ENCODE measurements at regions not wholly inside any gene's neighbourhood (a gene's known extent, or its start where the extent isn't known, plus 50 kb on each side); places are given as distances from the start of the nearest gene placed in this dataset.
"Not testable (repeated sequence)": the region's sequence is repeated elsewhere in the genome, so short reads cannot be mapped to it uniquely, and the experiment has no call there.

DNA sequence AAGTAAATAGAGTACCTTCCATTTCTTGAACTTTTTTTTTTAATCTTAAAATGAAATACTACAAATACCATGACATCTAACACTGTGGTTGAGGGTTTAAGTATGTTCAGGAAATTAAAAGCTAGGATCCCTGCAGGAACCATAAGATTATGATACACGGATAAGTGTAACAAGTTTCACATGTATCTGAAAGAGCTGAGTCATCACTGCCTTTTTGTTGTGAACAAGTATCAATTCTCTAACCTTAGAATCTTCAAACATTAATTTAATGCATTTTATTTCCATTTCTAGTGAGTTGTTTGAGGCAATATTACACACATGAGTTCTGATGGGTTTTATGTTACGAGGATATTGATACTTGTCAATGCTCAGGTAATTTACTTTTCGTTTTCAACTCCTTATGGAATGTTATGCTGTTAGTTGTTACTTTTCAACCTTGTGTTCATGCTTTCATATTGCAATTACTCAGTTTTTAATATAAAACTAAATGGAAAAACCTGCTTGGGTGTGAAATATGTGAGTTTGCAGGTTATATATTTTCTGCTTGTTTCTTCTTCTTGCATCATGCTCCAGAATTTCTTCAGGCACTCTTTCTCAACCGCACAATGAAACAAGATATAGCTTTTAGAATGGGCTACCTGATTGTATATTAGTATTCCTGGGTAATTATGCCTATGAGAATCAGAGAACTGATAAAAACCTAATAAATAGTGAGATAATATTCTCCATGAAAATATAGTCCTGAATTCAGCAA lies 361.3 kb upstream of the MTNR1B start:
- DNase-seq (ENCODE audit: low read depth) = no peak

DNA sequence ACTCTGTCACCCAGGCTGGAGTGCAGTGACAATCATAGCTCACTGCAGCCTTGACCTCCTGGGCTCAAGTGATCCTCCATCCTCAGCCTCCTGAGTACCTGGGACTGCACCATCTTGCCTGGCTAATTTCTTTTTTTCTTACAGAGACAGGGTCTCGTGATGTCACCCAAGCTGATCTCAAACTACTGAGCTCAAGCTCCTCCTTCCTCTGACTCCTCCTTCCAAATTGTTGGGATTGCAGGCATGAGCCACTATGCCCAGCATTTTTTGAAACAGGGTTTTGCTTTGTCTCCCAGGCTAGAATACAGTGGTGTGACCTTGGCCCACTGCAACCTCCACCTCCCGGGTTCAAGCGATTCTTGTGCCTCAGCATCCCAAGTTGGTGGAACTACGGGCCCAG lies 358.3 kb upstream of the MTNR1B start:
- DNase-seq (ENCODE audit: low read depth) = no peak

DNA sequence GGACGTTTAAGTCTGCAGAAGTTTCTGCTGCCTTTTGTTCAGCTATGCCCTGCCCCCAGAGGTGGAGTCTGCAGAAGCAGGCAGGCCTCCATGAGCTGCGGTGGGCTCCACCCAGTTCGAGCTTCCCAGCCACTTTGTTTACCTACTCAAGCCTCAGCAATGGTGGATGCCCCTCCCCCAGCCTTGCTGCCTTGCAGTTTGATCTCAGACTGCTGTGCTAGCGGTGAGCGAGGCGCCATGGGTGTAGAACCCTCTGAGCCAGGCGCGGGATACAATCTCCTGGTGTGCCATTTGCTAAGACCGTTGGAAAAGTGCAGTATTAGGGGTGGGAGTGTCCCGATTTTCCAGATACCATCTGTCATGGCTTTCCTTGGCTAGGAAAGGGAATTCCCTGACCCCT lies 351.4 kb upstream of the MTNR1B start:
- DNase-seq (ENCODE audit: low read depth) = not testable (repeated sequence)

DNA sequence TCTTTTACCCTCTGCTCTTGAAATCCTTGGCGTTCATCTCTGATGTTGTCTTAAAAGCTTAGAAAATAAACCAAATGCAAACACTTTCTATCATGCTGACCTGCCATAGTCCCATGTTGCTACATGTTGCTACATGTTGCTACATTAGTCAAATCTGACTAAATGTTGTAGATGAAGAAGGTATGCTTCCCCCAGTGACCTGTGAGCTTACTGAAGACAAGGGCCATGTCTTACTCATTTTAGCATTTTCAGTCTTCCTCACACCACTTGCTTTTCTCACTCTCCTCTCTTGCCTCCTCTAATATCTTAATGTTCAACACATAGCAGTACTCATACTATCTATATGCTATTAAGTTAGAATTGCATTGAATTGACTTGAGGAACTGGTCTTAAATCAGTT lies 346.4 kb upstream of the MTNR1B start:
- no peak for DNase-seq (ENCODE audit: low read depth)

DNA sequence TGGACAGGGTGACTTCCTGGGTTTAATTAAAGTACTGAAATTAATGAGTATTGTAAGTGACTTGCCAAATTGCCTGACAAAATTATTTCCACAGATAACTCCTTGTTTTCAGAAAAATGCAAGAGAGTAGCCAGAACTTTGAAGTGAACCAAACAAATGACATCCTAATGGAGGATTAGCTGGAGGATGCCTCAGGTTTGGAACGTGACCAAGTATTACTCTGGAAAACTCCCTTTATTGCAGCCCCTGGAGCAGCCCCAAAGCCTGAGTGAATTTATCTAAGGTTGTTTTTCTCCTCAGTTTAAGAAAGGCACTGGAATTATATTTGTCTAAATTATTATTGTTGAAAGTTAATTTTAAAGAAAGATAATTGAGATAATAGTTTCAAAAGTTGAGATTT lies 343.6 kb upstream of the MTNR1B start:
- no peak for DNase-seq (ENCODE audit: low read depth)

DNA sequence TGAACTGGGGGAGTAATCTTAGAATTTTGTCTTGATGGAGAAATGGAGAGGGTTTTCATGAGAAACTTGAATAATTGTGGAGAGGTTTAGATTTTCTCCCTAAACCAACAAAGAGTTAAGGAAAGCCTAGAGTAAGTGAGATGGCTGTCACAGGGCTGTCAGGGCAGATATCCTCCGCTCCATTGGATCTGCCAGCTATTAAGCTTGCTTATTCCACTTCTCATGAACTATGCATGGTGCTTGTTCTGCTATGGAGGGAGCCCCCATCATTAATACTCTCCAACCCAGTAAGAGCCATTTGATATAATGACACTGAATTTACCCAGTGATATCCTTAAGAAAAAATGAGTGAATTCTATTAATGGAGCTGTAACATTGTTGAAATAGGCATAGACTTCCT lies 342.8 kb upstream of the MTNR1B start:
- DNase-seq (ENCODE audit: low read depth) = no peak

DNA sequence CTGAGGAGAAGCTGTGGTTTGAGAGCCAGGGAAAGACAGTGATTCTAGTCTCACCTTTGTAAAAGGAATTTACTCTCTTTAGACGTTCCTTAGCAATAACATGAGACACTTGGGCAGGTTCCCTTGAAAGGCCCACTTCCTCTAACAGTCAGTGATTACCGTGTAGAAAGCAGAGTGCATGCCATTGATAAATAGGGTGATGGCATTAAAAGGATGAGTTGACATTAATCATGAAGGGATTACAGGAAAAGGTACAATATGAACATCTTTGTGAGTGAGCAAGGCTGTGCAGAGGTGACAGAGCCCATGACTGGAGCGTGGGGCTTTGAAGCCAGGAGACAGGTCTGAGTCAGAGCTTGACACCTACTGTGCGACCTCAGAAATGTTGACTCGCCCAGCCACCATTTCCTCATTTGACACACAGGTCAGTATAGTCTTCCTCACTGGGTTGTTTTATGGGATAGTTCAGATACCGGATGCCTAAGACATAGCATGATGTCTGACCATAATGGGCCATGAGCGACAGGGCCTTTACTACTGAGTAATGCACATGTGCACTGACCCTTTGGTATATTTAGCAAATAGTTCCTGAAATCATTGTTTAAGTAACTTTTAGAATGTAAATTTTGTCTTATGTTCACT lies 341.7 kb upstream of the MTNR1B start:
- no peak for DNase-seq (ENCODE audit: low read depth)

DNA sequence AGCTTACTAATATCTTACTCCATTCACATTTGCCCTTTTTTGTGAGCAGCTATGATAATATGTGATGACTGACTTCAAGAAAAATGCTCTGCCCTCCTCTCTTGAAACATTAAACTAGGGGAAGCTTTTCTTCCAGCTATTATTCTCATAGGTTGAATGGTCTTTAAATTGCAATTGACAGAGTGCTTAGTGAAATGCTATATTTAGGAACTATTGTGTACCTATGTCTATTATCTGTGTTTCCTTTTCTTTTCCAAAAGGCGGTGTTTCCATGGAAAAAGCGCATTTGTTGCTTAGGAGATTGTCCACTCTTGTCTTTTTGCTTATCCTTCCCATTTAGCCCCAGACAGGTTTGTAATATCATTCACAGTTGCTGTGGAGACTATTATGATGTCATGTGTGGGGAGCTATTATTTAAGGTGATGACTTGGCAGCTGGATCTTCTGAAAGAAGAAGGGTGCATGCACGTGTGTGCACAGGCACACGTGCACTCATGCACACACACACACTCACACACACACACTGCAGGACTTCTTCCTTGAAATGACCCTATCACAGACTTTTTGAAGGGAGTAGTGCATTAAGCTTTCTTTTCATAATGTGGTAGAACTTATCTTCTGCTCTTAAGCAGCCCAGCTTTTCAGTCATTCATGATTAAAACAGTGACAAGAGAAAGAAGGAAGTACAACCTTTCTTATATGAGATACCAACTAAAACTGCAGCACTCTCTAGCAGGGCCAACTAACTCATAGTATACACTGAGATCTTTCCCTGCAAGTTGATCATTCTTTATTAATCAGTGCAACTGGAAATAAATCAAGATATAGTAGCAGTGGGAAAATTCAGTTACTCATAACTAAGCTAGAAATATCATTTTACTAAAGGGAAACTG lies 340.8 kb upstream of the MTNR1B start:
- no peak for DNase-seq (ENCODE audit: low read depth)

DNA sequence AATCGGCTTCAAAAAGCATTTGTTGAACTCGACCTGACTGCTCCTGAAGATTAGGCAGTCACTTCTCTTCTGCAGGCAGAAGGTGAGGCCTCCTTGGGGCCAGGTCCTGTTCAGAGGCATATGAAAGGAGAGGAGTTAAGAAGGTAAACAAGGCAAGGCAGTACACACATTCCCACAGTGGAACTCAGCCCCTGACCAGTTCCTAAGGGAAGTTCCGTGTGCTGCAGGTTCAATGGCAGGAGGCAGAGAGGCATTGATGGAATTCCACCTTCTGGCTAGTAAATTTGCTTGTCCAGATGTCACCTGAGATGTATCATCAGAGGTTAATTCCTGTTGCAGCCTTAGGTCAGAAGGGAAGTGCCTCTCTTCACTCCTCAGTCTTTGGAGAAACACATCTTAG lies 337.0 kb upstream of the MTNR1B start:
- no peak for DNase-seq (ENCODE audit: low read depth)

DNA sequence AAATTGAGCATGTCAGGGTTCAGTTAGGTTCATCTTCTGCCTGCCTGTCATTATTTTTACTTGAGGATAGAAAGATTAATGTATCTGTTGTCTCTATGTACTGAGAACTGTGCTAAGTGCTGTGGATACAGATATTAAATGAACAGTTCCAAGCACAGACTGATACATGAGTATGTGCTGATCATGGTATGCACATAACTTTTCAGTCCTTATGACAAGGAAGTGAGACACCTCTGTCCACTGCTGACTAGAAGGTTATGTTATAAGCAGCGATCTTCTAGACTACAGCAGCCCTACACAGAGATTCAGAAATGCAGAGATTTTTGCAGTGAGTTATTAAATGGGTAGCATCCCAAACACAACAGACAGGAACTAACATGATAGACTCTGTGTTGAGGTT lies 335.6 kb upstream of the MTNR1B start:
- no peak for DNase-seq (ENCODE audit: low read depth)

DNA sequence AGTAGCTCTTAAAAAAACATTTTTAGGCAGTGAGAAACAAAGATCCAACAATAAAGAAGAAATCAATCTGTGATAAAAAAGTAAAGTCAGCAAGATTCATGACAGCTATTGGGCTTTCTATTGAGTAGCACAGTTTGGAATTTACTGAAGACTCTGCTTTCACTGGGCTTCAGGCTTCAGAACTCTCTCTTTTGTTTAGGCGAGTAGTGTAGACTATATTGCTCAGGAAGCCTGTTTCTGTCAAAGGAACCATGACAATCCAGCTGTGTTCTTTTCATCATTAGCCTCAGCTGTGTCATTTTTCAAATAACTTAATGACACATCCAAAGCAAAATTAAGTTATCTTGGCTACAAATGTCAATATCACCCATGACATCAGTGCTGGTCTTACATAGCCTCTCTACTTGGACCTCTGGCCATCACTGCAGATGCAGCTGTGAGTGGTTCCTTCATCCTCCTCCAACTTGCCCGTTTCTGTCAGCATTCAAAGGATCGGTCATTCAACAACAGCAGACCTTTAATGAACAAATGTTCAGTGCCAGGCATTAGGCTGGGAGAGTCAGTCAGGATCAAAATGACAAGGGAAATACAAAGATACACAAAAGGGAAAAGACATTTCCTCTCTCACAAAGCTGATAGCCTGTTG lies 332.8 kb upstream of the MTNR1B start:
- DNase-seq (ENCODE audit: low read depth) = no peak

DNA sequence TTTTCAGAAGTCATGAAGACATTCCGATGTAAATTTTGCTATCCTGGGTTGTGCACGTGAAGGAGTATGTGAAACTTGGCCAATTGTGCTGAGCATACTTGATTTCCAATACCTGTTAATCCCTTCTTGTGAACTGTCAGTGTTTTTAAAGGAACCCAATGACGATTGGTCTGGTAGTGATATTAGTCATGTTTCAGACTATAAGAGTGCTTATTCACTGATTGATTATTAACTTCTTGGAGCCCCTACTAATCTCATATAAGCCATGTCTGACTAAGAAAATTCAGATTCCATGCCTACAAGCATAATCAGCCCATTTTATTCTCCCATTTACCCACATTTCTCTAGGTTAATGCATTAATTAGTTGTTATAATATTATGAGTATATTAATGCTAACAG lies 330.8 kb upstream of the MTNR1B start:
- DNase-seq (ENCODE audit: low read depth) = no peak

DNA sequence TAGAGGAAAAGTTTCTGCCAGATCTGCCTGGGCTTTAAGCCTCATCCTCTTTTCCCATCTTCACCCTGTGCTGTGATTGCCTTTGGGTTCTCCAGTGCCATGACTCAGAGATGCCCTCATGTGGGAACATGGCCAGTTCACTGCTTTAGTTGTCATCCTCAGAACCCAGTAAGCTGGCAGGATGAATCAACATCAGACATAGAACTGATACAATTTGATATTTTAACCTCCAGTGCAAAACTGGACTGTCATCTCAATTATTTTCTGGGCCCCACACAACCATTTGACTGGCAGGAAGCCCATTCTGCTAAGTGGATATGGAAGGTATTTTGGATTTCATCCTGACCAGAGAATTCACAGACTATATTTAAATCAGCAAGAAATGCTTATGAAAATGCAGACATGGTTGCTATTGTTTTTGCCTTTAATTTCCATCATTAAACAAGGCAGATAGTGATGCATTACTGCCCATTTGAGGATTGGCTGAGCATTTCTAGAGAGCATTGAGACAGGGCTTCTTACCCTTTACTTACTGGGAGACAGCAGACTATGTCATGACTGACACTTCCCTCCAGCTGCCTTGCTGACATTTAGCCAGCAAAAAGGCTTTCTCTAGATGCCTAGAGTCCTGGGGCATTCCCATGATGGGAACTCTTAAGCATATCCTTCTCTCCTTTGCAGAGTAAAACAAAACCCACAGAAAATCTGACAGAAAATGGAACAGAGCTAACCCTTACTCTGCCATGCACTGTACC lies 327.1 kb upstream of the MTNR1B start:
- no peak for DNase-seq (ENCODE audit: low read depth)

DNA sequence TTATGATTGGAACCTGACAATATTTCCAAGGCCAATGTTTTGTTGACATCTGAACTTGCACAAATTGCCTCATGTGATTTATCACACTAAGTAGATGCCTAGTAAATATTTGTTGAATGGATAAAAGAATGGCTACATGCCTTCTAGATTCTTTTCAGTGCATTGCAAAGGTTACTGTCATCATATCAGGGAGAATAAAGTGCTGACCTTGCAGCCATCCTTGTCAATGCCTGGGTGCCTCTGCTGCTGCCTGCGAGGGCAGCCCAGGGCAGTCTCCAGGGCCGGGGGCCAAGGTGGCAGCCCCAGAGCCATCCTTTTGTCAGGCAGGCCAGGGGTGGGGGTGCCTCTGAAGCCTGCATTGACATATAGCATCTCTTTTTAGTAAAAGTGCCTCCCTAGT lies 325.6 kb upstream of the MTNR1B start:
- no peak for DNase-seq (ENCODE audit: low read depth)

DNA sequence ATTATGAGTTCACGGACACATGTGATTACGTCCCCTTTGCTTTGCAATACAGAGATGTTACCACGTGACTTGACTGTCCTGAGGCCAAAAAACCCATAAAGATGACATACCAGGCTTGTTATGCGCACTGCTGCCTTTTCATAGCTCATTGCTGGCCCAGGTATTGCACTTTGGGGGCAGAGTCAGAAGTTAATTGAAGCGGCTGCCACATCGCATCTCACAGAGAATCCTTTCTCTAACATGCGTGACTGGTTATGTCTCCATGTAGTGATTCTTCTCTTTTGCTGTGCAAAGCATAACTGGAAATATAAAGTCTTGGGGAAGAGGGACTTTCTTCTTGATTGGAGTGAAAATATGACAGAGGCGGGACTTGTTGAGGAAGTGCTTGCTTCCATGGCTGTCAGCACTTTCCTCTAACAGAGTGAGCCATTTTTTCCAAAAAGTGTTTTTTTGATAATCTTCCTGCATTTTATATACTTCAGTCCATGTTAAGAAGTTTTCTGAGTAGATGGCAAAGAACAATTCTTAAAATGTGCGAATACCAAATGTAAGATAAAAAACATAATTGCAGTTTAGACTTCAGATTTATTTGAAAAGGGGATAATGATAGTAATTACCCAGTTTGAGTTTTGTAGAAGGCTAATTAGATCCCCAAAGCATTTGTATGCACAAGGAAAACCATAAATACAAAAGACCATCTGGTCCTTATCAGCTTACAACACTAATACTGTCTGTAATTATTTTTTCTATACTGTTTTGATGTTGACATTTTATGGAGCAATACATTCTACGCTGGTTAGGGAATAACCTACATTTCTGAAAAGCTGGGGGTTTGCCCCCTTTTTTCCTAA lies 324.6 kb upstream of the MTNR1B start:
- no peak for DNase-seq (ENCODE audit: low read depth)

DNA sequence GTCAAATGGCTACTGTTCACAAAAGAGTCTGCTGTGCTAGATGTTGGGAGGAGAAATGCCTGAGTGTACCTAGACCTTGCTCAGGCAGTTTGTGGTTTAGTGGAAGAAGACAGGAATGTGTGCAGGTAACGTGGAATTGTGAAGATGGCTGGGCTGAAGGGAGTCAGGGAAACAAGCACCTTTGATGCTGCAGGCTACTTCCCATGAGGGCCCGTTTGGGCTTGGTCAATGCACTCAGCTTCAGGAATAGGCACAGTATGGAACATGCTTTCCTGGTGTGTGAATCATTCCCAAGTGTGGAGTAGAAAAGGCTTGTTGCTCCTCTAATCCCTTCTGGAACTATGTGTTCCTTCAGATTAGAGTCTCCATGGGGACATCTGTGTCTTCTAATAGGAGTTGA lies 318.3 kb upstream of the MTNR1B start:
- DNase-seq (ENCODE audit: low read depth) = no peak

DNA sequence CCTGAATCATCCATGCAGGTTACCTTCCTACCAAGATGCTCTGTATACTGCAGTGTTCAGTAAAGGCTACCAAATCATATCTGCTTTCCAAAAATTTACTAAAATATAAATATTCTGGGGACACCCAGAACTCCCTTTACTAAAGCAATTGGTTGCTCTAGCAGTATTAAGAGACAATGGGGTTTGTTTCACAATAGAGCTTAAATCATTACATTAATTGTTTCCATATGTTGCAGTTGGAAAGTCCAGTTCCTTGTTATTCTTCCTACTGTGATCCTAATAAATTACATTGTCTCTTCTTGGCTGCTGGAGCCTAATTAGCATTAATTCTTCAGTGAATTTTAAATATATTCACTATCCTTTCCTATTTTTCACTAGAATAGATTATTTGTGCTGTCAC lies 316.0 kb upstream of the MTNR1B start:
- DNase-seq (ENCODE audit: low read depth) = no peak

DNA sequence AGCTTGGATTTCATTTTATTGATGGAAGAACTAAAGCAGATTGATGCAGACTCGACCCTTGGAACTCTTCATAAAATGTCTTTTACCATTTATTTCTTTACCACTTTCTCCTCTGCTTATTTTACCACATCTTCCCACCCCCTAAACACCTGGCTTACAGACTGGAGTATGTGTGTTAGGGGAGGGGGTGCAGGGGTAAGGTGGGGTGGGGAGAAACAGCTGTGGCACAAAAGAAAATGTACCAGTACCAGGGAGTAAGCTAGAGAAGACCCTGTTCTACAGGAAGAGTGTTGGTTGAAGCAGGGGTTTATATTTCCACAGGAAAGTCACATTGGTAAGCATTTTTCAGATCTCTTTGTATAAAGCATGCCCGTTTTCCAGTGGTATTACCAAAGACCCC lies 312.7 kb upstream of the MTNR1B start:
- DNase-seq (ENCODE audit: low read depth) = no peak

DNA sequence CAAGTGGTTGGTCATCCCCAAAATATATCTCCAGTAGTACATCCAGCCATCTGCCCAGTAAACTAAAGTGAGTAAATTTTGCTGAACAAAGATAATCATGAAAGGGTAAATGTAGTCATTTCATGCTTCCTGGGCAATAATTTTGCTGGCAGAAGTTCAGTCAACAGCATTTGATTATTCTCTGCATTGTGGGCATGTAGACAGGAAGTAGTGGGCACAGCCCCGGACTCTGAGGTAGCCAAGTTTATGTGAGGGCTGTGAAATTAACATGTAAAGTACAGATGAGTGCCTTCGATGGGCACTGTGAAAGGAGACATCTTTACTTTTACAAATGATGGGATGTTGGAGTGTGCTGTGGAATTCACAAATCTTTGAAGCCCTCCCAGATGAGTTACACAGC lies 312.2 kb upstream of the MTNR1B start:
- no peak for DNase-seq (ENCODE audit: low read depth)

DNA sequence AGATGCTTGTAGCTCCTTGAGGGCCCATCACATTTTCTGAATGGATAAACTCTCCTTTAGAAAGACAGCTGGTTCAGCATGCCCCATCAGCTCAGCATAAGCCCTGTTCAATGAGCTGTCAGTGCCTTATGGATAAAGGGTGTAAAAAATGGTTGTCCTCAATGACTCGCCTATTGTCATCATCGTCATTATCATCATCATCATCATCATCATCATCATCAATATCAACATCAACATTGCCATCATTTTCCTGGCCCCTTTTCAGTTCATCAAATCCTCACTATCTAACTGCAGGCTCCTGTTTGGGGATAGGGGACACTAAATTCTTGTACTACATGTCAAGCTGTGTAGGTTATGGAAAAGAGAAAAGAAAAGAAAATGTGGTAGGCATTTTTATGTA lies 310.7 kb upstream of the MTNR1B start:
- DNase-seq (ENCODE audit: low read depth) = no peak

DNA sequence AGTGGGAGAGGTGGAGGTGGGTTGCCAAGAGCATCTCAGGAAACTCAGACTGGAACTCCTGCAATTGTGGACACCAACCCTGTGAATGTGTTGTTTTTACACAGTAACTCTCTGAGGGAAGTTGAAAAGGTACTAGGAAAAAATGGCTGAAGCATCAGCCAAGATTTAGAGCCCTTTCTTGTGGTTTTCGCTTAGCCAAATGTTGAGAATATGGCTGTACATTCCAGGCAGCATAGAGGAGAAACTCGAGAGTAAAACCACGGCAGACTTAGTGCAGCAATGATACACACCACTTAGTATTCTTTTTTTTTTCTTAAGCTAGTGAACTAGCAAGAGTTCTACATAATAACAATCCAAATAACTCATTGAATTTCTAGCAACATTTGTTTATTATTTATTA lies 309.7 kb upstream of the MTNR1B start:
- no peak for DNase-seq (ENCODE audit: low read depth)
